B cell (primary cell): ENCODE measurements at regions not wholly inside any gene's neighbourhood (a gene's known extent, or its start where the extent isn't known, plus 50 kb on each side); places are given as distances from the start of the nearest gene placed in this dataset.

Experiments used
- ATAC-seq: fragments of 200-7000 bp; cut with Tn5 transposase; one replicate; pipeline ENCODE4 v1.10.0; 2021; ENCODE audit warnings: low read depth, mild to moderate bottlenecking, moderate number of reproducible peaks, moderate library complexity
- CTCF ChIA-PET: fragments of 350-600 bp; sonication (Branson Sonifier 250); formaldehyde crosslinking; loops from one replicate; lab custom pipeline; 2021; ENCODE audit warnings: antibody characterized with exemption, inconsistent platforms; lab: Charles Lee
- POLR2A ChIA-PET: fragments of 350-600 bp; sonication (Branson Sonifier 250); formaldehyde crosslinking; loops from one replicate; lab custom pipeline; 2021; ENCODE audit warnings: antibody characterized with exemption; lab: Charles Lee
- DNase-seq: peaks from one replicate; pipeline ENCODE4 v3.0.0; 2013
- H2AFZ ChIP-seq: 2 replicates; pipeline ENCODE4 v1.6.1; 2012; ENCODE audit warnings: mild to moderate bottlenecking, low read depth, low read length; ENCODE audit not compliant: insufficient read depth, poor library complexity, severe bottlenecking
- H3K27ac ChIP-seq, 2 donors: 1 replicate in 1 of 2; 2 replicates in 1 of 2; pipeline ENCODE4 v1.5.1; 2012 to 2013; ENCODE audit warnings: low read length in 2 of 2, mild to moderate bottlenecking in 2 of 2, moderate library complexity in 1 of 2
- H3K27me3 ChIP-seq, 4 experiments: fragments of 200-600 bp in 1 of 4; sonication (generic) in 1 of 4; replicated peaks in 1 of 4; 1 replicate in 2 of 4; 2 replicates in 2 of 4; pipeline versions ENCODE4 v1.6.1 to v1.7.0; 2013 to 2016; ENCODE audit warnings: low read length in 3 of 4, mild to moderate bottlenecking in 2 of 4, mixed read lengths in 1 of 4, moderate library complexity in 1 of 4; ENCODE audit not compliant: insufficient read depth in 4 of 4, control insufficient read depth in 3 of 4; ENCODE audit errors: control extremely low read depth in 1 of 4
- H3K36me3 ChIP-seq, 2 experiments: replicated peaks in 1 of 2; 1 replicate in 1 of 2; 2 replicates in 1 of 2; pipeline versions ENCODE4 v1.6.1 to v1.7.1; 2013; ENCODE audit warnings: low read length in 1 of 2; ENCODE audit not compliant: insufficient read depth in 2 of 2, control insufficient read depth in 1 of 2; ENCODE audit errors: control extremely low read depth in 1 of 2, extremely low read depth in 1 of 2
- H3K4me1 ChIP-seq, 2 donors: fragments of 200-600 bp in 1 of 2; sonication (generic) in 1 of 2; 1 replicate in 1 of 2; 2 replicates in 1 of 2; pipeline versions ENCODE4 v1.5.1 to v1.6.1; 2013 to 2017; ENCODE audit warnings: low read length in 2 of 2; ENCODE audit not compliant: control insufficient read depth in 2 of 2, insufficient read depth in 2 of 2
- H3K4me2 ChIP-seq: replicated peaks from 2 replicates; pipeline ENCODE3; 2012; ENCODE audit warnings: mild to moderate bottlenecking, low read depth, low read length; ENCODE audit not compliant: poor library complexity, severe bottlenecking
- H3K4me3 ChIP-seq, 5 experiments: fragments of 200-600 bp in 1 of 5; sonication (generic) in 1 of 5; 1 replicate in 3 of 5; 2 replicates in 2 of 5; pipeline versions ENCODE4 v1.5.1 to v1.7.0; 2011 to 2016; ENCODE audit warnings: low read length in 4 of 5, mild to moderate bottlenecking in 4 of 5, low read depth in 2 of 5, control low read depth in 1 of 5, moderate library complexity in 1 of 5; ENCODE audit not compliant: insufficient read depth in 1 of 5; ENCODE audit errors: control extremely low read depth in 1 of 5, extremely low read depth in 1 of 5
- H3K79me2 ChIP-seq: fragments of 200-600 bp; sonication (generic); one replicate; pipeline ENCODE4 v1.6.0; 2016; ENCODE audit warnings: low read length; ENCODE audit not compliant: control insufficient read depth, insufficient read depth
- H3K9ac ChIP-seq: fragments of 200-600 bp; sonication (generic); 2 replicates; pipeline ENCODE4 v1.6.1; 2017; ENCODE audit warnings: mild to moderate bottlenecking, low read length, moderate library complexity
- H3K9me3 ChIP-seq, 3 donors: one replicate each; pipeline versions ENCODE4 v1.6.1 to v1.7.1; 2013; ENCODE audit warnings: low read length in 2 of 3; ENCODE audit not compliant: control insufficient read depth in 2 of 3, insufficient read depth in 1 of 3; ENCODE audit errors: control extremely low read depth in 1 of 3
- H4K20me1 ChIP-seq: 2 replicates; pipeline ENCODE4 v1.6.0; 2012; ENCODE audit warnings: mild to moderate bottlenecking, low read length; ENCODE audit not compliant: insufficient read depth, control insufficient read depth, poor library complexity, severe bottlenecking
- H3K27ac Mint-ChIP-seq: one replicate; pipeline ENCODE4 v1.8.0; 2021; ENCODE audit warnings: mixed read lengths
- H3K27me3 Mint-ChIP-seq: one replicate; pipeline ENCODE4 v1.8.0; 2021; ENCODE audit warnings: mixed read lengths
- H3K4me1 Mint-ChIP-seq: one replicate; pipeline ENCODE4 v1.8.0; 2021; ENCODE audit warnings: mixed read lengths
- H3K4me3 Mint-ChIP-seq: one replicate; pipeline ENCODE4 v1.8.0; 2021; ENCODE audit warnings: mixed read lengths
- H3K9me3 Mint-ChIP-seq: one replicate; pipeline ENCODE4 v1.8.0; 2022; ENCODE audit warnings: mixed read lengths; ENCODE audit not compliant: insufficient read depth
- EZH2 ChIP-seq: IDR thresholded peaks from 2 replicates; pipeline ENCODE4 v1.6.1; 2012; ENCODE audit warnings: borderline replicate concordance, low read depth, mild to moderate bottlenecking, moderate library complexity, low read length; ENCODE audit not compliant: insufficient read depth, poor library complexity, severe bottlenecking
- WGBS: methylation state at CpG from one replicate; pipeline ENCODE4 v1.1.5; 2013; ENCODE audit warnings: missing lambda C conversion rate; ENCODE audit not compliant: insufficient coverage; 5-methylcytosine and 5-hydroxymethylcytosine counted together
- intact Hi-C: fragments of 100-400 bp; cut with micrococcal nuclease; formaldehyde crosslinking; loops from one replicate; pipeline ENCODE4 v1.10.0; 2022
- TF ChIP-seq, protein P1 (sequence below): fragments of 200-600 bp; IDR thresholded peaks from one replicate; pipeline ENCODE4 v1.8.0; 2022; ENCODE audit warnings: antibody characterized with exemption, mild to moderate bottlenecking

DNA sequence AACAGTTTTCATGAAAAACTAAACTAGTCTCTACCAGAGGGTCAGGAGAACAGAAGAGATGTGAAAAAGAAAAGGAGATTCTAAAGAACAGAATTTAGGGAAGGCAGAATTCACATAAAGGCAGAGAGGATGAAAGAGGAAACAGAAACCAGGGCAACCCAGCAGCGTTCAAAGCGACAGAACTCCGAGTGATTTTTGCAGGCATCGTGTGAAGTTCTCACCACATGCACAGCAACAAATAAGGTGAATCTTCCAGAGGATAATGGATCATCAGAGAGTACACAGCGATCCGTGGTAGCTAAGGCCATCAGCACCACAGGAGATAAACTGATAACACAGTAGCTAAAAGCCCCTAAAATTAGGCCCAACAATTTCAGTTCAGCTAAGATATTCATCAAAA, 250.8 kb upstream of the THBS1 start:
- H3K4me2 ChIP-seq = no peak overlapping the region
- H2AFZ ChIP-seq = no peak overlapping the region
- Mint-ChIP-seq H3K4me3 (no peak overlapping the region), H3K27me3 (peaks cover 12% of the 10 kb centered on the region), H3K4me1 (no peaks in the 10 kb centered on the region), H3K9me3 (no peaks in the 10 kb centered on the region), H3K27ac (no peak overlapping the region)
- no peaks in the 10 kb centered on the region for H3K79me2 ChIP-seq
- ChIA-PET POLR2A (no interaction called here), CTCF (no interaction called here)
- ATAC-seq (no peak), DNase-seq (no peak)
- no peaks in the 10 kb centered on the region for H4K20me1 ChIP-seq
- no peak overlapping the region for H3K9ac ChIP-seq
- H3K4me3 ChIP-seq = no peak overlapping the region
- WGBS = 83% methylated on average over 5 of the region's 6 CpGs
- H3K4me1 ChIP-seq = no peaks in the 10 kb centered on the region
- intact Hi-C loops = no loop called here
- H3K9me3 ChIP-seq = no peaks in the 10 kb centered on the region
- no peak for TF ChIP-seq EZH2
- TF ChIP-seq, protein P1, sequence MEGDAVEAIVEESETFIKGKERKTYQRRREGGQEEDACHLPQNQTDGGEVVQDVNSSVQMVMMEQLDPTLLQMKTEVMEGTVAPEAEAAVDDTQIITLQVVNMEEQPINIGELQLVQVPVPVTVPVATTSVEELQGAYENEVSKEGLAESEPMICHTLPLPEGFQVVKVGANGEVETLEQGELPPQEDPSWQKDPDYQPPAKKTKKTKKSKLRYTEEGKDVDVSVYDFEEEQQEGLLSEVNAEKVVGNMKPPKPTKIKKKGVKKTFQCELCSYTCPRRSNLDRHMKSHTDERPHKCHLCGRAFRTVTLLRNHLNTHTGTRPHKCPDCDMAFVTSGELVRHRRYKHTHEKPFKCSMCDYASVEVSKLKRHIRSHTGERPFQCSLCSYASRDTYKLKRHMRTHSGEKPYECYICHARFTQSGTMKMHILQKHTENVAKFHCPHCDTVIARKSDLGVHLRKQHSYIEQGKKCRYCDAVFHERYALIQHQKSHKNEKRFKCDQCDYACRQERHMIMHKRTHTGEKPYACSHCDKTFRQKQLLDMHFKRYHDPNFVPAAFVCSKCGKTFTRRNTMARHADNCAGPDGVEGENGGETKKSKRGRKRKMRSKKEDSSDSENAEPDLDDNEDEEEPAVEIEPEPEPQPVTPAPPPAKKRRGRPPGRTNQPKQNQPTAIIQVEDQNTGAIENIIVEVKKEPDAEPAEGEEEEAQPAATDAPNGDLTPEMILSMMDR = no peak
- H3K27ac ChIP-seq = no peak overlapping the region
- no peaks in the 10 kb centered on the region for H3K27me3 ChIP-seq
- H3K36me3 ChIP-seq = no peaks in the 10 kb centered on the region

DNA sequence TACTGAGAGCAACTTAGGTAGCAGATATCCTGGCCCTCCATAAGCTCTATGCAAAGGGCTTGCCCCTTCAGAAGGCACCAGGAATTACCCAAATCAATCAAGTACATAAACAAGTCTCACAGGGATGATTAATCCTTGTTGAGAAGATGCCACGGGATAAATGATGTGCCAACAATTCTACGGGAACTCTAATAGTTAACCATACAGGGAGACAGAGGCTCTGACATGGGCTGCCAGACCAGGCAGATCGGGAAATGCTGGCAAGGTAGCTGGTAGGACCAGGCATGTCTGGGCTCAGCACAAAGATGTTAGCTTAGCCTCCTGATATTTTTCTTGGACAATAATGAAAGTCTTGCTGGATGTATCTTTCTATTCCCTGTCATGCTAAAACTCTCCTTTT, 249.3 kb upstream of the THBS1 start:
- POLR2A ChIA-PET = no interaction called here
- WGBS = 100% methylated on average over 2 of the region's 3 CpGs
- H2AFZ ChIP-seq = no peak overlapping the region

More for the DNA sequence above, 249.3 kb upstream of the THBS1 start:
- ATAC-seq = no peak
- no peaks in the 10 kb centered on the region for H3K4me1 Mint-ChIP-seq
- Histone ChIP-seq H4K20me1 (no peaks in the 10 kb centered on the region), H3K9ac (no peak overlapping the region), H3K27ac (no peak overlapping the region), H3K36me3 (no peaks in the 10 kb centered on the region), H3K9me3 (no peaks in the 10 kb centered on the region), H3K4me3 (no peak overlapping the region), H3K4me2 (no peak overlapping the region), H3K79me2 (no peaks in the 10 kb centered on the region), H3K4me1 (no peaks in the 10 kb centered on the region), H3K27me3 (no peaks in the 10 kb centered on the region)
- H3K4me3 Mint-ChIP-seq = no peak overlapping the region
- intact Hi-C loops = no loop called here
- H3K27ac Mint-ChIP-seq = no peak overlapping the region
- CTCF ChIA-PET = no interaction called here
- TF ChIP-seq, protein P1 = no peak
- TF ChIP-seq EZH2 = no peak
- DNase-seq = no peak
- H3K27me3 Mint-ChIP-seq = peaks cover 10% of the 10 kb centered on the region
- H3K9me3 Mint-ChIP-seq = no peaks in the 10 kb centered on the region
